ENCODE measurements at regions not wholly inside any gene's neighbourhood (a gene's known extent, or its start where the extent isn't known, plus 50 kb on each side); places are given as distances from the start of the nearest gene placed in this dataset.

DNA sequence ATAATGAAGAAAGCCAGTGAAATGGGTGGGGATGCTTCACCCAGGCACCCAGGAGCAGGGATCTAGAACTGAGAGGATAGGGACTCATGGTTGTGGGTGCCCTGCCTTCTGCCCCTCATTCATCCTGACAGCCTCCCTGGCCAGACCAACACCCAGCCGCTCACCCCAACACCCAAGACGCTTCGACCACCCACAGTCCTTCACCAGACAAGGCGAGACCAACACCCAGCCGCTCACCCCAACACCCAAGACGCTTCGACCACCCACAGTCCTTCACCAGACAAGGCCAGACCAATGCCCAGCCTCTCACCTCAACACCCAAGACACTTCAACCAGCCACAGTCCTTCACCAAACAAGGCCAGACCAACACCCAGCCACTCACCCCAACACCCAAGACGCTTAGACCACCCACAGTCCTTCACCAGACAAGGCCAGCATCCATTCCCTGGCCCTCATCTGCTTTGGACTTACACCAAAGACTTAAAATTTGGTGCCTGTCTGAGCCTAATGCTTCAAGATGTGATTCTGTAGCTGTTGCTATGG lies 131.5 kb downstream of the ANKRD60 start:
- TF ChIP-seq, protein P1, sequence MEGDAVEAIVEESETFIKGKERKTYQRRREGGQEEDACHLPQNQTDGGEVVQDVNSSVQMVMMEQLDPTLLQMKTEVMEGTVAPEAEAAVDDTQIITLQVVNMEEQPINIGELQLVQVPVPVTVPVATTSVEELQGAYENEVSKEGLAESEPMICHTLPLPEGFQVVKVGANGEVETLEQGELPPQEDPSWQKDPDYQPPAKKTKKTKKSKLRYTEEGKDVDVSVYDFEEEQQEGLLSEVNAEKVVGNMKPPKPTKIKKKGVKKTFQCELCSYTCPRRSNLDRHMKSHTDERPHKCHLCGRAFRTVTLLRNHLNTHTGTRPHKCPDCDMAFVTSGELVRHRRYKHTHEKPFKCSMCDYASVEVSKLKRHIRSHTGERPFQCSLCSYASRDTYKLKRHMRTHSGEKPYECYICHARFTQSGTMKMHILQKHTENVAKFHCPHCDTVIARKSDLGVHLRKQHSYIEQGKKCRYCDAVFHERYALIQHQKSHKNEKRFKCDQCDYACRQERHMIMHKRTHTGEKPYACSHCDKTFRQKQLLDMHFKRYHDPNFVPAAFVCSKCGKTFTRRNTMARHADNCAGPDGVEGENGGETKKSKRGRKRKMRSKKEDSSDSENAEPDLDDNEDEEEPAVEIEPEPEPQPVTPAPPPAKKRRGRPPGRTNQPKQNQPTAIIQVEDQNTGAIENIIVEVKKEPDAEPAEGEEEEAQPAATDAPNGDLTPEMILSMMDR (IDR thresholded peaks at IDR 0.05 in 2 of 3, conservative IDR thresholded peaks at IDR 0.05 in 1 of 3; ENCODE audit: borderline replicate concordance in 1 of 3, insufficient read depth in 1 of 3, low read depth in 2 of 3, low read length in 2 of 3), result no peak
- no peak for TF ChIP-seq SRF (IDR thresholded peaks at IDR 0.05; ENCODE audit: low read depth)
- TF ChIP-seq YY1 (IDR thresholded peaks at IDR 0.05; ENCODE audit: extremely low read depth, insufficient replicate concordance, low read depth, low read length), result no peak
- no peak for TF ChIP-seq REST (IDR thresholded peaks at IDR 0.05; ENCODE audit: low read depth)
- no peak for TF ChIP-seq JUND (IDR thresholded peaks at IDR 0.05)
- TF ChIP-seq ZNF274 (IDR thresholded peaks at IDR 0.05; ENCODE audit: low read depth, low read length), result no peak
- TF ChIP-seq POLR2AphosphoS5 (IDR thresholded peaks at IDR 0.05; ENCODE audit: low read depth, low read length), result no peak
- TF ChIP-seq EZH2 (IDR thresholded peaks at IDR 0.05), result no peak
- no peak for TF ChIP-seq POLR2A (IDR thresholded peaks at IDR 0.05; ENCODE audit: borderline replicate concordance, extremely low read depth, insufficient read depth, insufficient read length)
- no peak for TF ChIP-seq CBX3 (IDR thresholded peaks at IDR 0.05; ENCODE audit: low read depth)
- TF ChIP-seq ZFX (IDR thresholded peaks at IDR 0.05), result no peak
- no peak for TF ChIP-seq SP1 (IDR thresholded peaks at IDR 0.05; ENCODE audit: low read depth)

All from HCT116 (cell line).